ENCODE measurements at regions not wholly inside any gene's neighbourhood (a gene's known extent, or its start where the extent isn't known, plus 50 kb on each side); places are given as distances from the start of the nearest gene placed in this dataset.

- DNase-seq (ENCODE audit: low read depth, low spot score): no peak
- Histone ChIP-seq H3K27ac (ENCODE audit: control insufficient read depth, insufficient read depth, low read length) (no peak overlapping the region), H4K20me1 (ENCODE audit: control insufficient read depth, extremely low read depth, insufficient read depth, low read length) (no peaks in the 10 kb centered on the region), H3K4me3 (ENCODE audit: control insufficient read depth in 2 of 3, extremely low read depth in 1 of 3, insufficient read depth in 2 of 3, low read depth in 1 of 3, low read length in 3 of 3) (no peak overlapping the region), H3K9me1 (ENCODE audit: control insufficient read depth, extremely low read depth, insufficient read depth, low read length) (no peaks in the 10 kb centered on the region), H3K9me3 (ENCODE audit: control insufficient read depth, low read depth, low read length) (no peaks in the 10 kb centered on the region), H2AFZ (ENCODE audit: control insufficient read depth, low read length) (no peak overlapping the region), H3K9ac (ENCODE audit: control insufficient read depth, extremely low read depth, insufficient read depth, low read length) (no peak overlapping the region), H3K79me2 (ENCODE audit: control insufficient read depth, insufficient read depth, low read length) (no peaks in the 10 kb centered on the region), H3K4me1 (ENCODE audit: control insufficient read depth, extremely low read depth, insufficient read depth, low read length) (no peaks in the 10 kb centered on the region), H3K36me3 (ENCODE audit: control insufficient read depth in 2 of 2, extremely low read depth in 1 of 2, insufficient read depth in 2 of 2, low read length in 2 of 2) (no peaks in the 10 kb centered on the region), H3K27me3 (ENCODE audit: control insufficient read depth, extremely low read depth, insufficient read depth, low read length) (no peaks in the 10 kb centered on the region), H3K4me2 (ENCODE audit: control insufficient read depth, extremely low read depth, insufficient read depth, low read depth, low read length) (no peak overlapping the region)
- FAIRE-seq: no peak
- dilution Hi-C loops (cut with MboI; ENCODE audit: extremely low pct_ligation_motif_present, low sequenced_read_pairs): no loop called here
- TF ChIP-seq, protein P1, sequence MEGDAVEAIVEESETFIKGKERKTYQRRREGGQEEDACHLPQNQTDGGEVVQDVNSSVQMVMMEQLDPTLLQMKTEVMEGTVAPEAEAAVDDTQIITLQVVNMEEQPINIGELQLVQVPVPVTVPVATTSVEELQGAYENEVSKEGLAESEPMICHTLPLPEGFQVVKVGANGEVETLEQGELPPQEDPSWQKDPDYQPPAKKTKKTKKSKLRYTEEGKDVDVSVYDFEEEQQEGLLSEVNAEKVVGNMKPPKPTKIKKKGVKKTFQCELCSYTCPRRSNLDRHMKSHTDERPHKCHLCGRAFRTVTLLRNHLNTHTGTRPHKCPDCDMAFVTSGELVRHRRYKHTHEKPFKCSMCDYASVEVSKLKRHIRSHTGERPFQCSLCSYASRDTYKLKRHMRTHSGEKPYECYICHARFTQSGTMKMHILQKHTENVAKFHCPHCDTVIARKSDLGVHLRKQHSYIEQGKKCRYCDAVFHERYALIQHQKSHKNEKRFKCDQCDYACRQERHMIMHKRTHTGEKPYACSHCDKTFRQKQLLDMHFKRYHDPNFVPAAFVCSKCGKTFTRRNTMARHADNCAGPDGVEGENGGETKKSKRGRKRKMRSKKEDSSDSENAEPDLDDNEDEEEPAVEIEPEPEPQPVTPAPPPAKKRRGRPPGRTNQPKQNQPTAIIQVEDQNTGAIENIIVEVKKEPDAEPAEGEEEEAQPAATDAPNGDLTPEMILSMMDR (optimal IDR thresholded peaks at IDR 0.05 in 1 of 3, IDR thresholded peaks at IDR 0.05 in 1 of 3, conservative IDR thresholded peaks at IDR 0.05 in 1 of 3; ENCODE audit: extremely low read depth in 1 of 3, insufficient read depth in 2 of 3, low read length in 3 of 3): no peak
- no peak for TF ChIP-seq EZH2 (IDR thresholded peaks at IDR 0.05; ENCODE audit: low read length)
Measured at GRCh38 chr6:94124333-94124732, 705.0 kb upstream of the EPHA7 start.

GRCh38 chr6:94121094-94121493, 701.7 kb upstream of the EPHA7 start:
- TF ChIP-seq, protein P1 (optimal IDR thresholded peaks at IDR 0.05 in 1 of 3, IDR thresholded peaks at IDR 0.05 in 1 of 3, conservative IDR thresholded peaks at IDR 0.05 in 1 of 3; ENCODE audit: extremely low read depth in 1 of 3, insufficient read depth in 2 of 3, low read length in 3 of 3): no peak
- no peak for TF ChIP-seq EZH2 (IDR thresholded peaks at IDR 0.05; ENCODE audit: low read length)
- H3K9me3 ChIP-seq (ENCODE audit: control insufficient read depth, low read depth, low read length): no peaks in the 10 kb centered on the region
- dilution Hi-C loops (cut with MboI; ENCODE audit: extremely low pct_ligation_motif_present, low sequenced_read_pairs): no loop called here
- no peaks in the 10 kb centered on the region for H3K36me3 ChIP-seq (ENCODE audit: control insufficient read depth in 2 of 2, extremely low read depth in 1 of 2, insufficient read depth in 2 of 2, low read length in 2 of 2)
- no peak overlapping the region for H3K9ac ChIP-seq (ENCODE audit: control insufficient read depth, extremely low read depth, insufficient read depth, low read length)
- DNase-seq (ENCODE audit: low read depth, low spot score) (no peak), FAIRE-seq (no peak)
- no peaks in the 10 kb centered on the region for H3K27me3 ChIP-seq (ENCODE audit: control insufficient read depth, extremely low read depth, insufficient read depth, low read length)
- H3K27ac ChIP-seq (ENCODE audit: control insufficient read depth, insufficient read depth, low read length): no peak overlapping the region
- H3K4me1 ChIP-seq (ENCODE audit: control insufficient read depth, extremely low read depth, insufficient read depth, low read length): no peaks in the 10 kb centered on the region
- no peaks in the 10 kb centered on the region for H3K79me2 ChIP-seq (ENCODE audit: control insufficient read depth, insufficient read depth, low read length)
- no peaks in the 10 kb centered on the region for H3K9me1 ChIP-seq (ENCODE audit: control insufficient read depth, extremely low read depth, insufficient read depth, low read length)
- no peak overlapping the region for H2AFZ ChIP-seq (ENCODE audit: control insufficient read depth, low read length)
- no peak overlapping the region for H3K4me2 ChIP-seq (ENCODE audit: control insufficient read depth, extremely low read depth, insufficient read depth, low read depth, low read length)
- no peak overlapping the region for H3K4me3 ChIP-seq (ENCODE audit: control insufficient read depth in 2 of 3, extremely low read depth in 1 of 3, insufficient read depth in 2 of 3, low read depth in 1 of 3, low read length in 3 of 3)
- no peaks in the 10 kb centered on the region for H4K20me1 ChIP-seq (ENCODE audit: control insufficient read depth, extremely low read depth, insufficient read depth, low read length)
